GM19351 (cell line): ENCODE measurements at regions not wholly inside any gene's neighbourhood (a gene's known extent, or its start where the extent isn't known, plus 50 kb on each side); places are given as distances from the start of the nearest gene placed in this dataset.

ENCODE experiments used
- ATAC-seq: cut with Tn5 transposase; IDR thresholded peaks from one replicate; pipeline ENCODE4 v1.9.1; 2021; ENCODE audit warnings: mild to moderate bottlenecking, moderate library complexity; ENCODE audit not compliant: unreplicated experiment

GRCh38 chr17:12575641-12576040, 90.0 kb upstream of the MYOCD start:
- ATAC-seq = no peak

DNA sequence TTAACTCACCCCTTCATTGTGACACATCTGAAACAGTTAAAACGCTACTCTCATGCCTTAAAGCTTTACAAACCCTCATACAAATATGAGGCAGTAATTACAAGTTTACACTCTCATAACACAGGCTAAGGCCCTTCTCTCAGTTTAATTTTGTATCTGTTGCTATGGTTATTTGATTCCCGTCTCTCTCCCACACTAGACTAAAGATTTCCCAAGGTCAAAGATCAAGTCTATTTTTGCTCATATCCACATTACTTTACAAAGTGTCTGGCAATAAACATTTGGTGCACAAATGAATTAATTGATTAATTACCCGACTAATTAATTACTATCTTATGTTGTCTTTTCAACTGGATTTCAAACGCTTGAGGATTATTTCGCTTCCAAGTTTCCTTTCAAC, 86.4 kb upstream of the MYOCD start:
- no peak for ATAC-seq

GRCh38 chr17:12580640-12581039, 85.0 kb upstream of the MYOCD start:
- ATAC-seq = no peak

- no peak for ATAC-seq
These were observed 81.0 kb upstream of the MYOCD start for GRCh38 chr17:12584727-12585126.

DNA sequence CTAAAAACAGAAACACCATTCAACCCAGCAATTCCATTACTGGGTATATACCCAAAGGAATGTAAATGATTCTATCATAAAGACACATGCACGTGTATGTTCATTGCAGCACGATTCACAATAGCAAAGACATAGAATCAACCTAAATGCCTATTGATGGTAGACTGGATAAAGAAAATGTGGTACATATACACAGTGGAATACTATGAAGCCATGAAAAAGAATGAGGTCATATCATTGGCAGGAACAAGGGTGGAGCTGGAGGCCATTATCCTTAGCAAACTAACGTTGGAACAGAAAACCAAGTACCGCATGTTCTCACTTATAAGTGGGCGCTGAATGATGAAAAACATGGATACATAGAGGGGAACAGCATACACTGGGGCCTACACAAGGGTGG, 77.2 kb upstream of the MYOCD start:
- no peak for ATAC-seq

GRCh38 chr17:12590417-12590816, 75.3 kb upstream of the MYOCD start:
- ATAC-seq = no peak

DNA sequence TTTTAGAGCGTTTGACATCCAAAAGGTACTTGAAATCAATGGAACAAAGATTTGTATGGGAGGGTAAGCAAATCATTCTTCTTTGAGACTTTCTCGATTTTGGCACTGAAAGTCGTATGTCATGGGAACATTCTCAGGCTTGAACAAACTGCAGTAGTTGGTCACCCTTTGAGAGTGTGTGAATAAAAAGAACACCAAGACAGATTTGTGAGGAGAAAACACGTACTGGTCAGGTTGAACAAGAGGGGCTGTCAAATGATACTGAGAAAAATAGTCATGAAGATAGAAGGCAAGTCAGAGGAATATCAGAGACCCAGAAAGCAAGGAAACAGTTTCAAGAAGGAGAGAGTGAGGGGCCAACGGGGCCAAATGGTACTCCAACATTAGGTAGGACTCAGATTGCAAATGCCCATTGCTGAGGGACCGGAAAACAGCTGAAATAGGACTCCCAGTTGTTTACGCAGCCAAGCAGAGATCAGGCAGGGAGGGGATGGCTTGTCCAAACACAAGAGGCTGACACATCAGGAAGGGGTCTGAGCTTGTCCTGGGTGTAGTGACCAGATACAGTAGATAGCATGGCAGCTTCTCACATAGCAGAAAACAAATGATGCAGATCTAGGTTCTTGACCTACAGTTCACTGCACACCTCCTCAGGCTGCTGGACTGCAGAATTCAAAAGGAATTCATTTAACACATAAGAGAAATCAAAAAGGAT, 74.5 kb upstream of the MYOCD start:
- no peak for ATAC-seq

GRCh38 chr17:12592941-12593340, 72.7 kb upstream of the MYOCD start:
- ATAC-seq = no peak

GRCh38 chr17:12596961-12597360, 68.7 kb upstream of the MYOCD start:
- ATAC-seq = no peak

DNA sequence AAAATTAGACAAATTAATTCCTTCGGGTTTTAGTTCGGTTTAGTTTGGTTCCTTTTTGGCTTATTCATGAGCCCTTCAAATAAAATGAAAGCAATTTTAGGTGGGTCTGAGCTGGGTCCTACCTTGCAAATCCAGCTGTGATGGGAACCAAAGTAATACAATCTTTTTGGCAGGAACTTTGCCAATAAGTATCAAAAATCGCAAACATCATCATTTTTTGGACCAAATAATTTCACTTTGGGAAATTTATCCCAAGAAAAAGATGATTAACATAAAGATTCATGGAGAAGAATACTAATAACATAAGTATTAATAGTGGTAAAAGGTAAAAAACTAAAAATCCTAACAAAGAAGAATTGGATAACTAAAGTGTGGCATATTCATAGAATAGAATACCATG, 67.8 kb upstream of the MYOCD start:
- no peak for ATAC-seq

DNA sequence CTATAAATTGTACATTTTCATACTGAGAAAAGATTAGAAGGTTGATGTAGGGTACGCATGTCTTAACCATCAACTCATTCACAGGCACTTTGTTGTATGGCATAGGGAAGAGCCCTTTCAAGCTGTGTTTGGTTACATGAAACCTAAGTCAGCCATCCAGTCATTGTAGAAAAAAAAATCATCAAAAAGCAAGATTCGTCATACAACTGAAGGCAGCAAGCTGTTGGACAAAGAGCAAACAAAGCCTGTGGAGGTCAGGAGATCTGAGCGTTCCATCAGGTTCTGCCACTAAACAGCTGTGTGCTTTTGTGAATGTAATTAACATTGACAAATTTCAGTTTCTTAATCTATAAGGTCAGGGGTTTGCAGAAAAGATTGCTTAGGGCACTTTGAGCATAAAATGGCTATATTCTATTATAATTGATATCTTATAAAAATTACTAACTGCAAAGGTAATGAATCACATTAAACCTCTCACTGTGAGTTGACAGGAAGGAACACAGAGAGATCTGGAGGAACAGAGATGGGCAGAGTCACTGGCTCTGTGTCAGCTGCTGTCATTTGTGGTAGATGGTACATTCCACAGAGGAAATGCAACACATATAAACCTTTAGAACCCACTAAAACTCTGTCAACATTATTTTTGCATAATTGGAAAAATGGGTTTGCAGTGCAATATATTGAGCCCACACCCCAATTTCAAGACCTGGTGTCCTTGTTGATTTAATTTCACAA, 66.3 kb upstream of the MYOCD start:
- no peak for ATAC-seq

GRCh38 chr17:12600349-12600748, 65.3 kb upstream of the MYOCD start:
- ATAC-seq = no peak

- no peak for ATAC-seq
These were observed 62.1 kb upstream of the MYOCD start for GRCh38 chr17:12603566-12603965.

GRCh38 chr17:12605222-12605621, 60.5 kb upstream of the MYOCD start:
- no peak for ATAC-seq

DNA sequence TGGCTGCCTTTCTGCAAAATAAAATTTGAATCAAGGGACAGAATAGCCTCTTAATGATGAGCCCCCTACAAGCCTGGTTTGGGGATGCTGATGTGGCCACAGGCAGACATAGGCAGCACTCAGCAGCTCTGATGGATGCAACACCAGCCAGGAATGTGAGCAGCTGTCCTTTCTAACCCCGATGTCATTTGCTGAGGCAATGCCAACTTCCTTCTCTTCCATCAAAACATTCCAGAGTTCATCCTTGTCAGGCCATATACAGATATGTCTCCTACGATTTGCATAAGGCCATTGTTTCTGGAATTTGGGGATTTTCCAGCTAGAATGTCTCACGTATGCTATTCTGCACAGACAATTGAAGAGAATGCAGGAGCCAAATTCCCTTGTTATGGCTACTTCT, 52.1 kb upstream of the MYOCD start:
- no peak for ATAC-seq
